SIG-M5 (cell line): ENCODE measurements at regions not wholly inside any gene's neighbourhood (a gene's known extent, or its start where the extent isn't known, plus 50 kb on each side); places are given as distances from the start of the nearest gene placed in this dataset.
"Not testable (repeated sequence)": the region's sequence is repeated elsewhere in the genome, so short reads cannot be mapped to it uniquely, and the experiment has no call there.

Experiments
- DNase-seq: peaks from one replicate; lab custom pipeline; 2025; lab: John Stamatoyannopoulos, UW

DNA sequence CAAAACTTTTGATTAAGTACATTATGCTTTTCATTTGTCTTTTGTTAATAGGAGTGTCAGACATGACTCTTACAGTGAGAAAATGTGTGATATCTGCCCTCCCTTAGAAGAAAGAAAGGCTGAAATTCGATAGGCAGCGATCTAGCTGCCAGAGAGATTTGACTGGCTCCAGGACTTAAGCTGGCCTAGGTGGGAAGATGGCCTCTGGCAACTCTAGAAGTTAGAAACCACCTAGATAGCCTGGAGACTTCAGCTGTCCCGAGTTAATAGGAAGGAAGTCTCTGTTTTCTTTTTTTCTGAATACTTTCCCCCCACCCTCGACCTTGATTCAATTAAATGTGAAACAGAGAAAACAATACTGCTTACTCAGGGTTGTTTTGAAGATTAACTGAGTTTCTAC is 1194.7 kb upstream of the CRIM1 start:
- no peak for DNase-seq

GRCh38 chr2:35125871-35126270 is 1229.7 kb upstream of the CRIM1 start:
- no peak for DNase-seq

- DNase-seq: no peak
These were observed 1230.3 kb upstream of the CRIM1 start for GRCh38 chr2:35125278-35125677.

- no peak for DNase-seq
These were observed 1239.4 kb upstream of the CRIM1 start for GRCh38 chr2:35116151-35116550.

- no peak for DNase-seq
These were observed 1240.8 kb upstream of the CRIM1 start for GRCh38 chr2:35114765-35115164.

- not testable (repeated sequence) for DNase-seq
These were observed 1243.2 kb upstream of the CRIM1 start for GRCh38 chr2:35112367-35112766.

DNA sequence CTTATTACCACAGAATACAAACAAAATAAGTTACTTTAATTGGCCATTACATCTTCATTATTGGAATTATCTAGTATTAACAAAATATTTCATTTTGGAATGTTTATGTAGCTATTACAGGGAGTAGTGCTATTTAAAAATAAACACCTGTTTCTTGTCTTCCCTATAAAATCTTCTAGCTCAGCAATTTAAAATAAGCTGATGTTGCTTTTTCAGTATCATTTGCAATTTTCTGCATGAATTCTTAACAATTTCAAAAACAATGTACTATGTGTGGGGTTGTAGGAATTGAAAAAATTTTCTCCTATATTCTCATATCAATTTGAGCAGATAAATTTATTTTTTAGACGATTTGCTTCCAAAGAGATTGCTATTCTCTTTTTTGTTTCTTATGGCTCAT is 1251.3 kb upstream of the CRIM1 start:
- DNase-seq: no peak

- DNase-seq: no peak
These were observed 1256.2 kb upstream of the CRIM1 start for GRCh38 chr2:35099342-35099741.

- DNase-seq: no peak
These were observed 1273.5 kb upstream of the CRIM1 start for GRCh38 chr2:35082072-35082471.

GRCh38 chr2:35081622-35082015 is 1274.0 kb upstream of the CRIM1 start:
- DNase-seq: no peak

DNA sequence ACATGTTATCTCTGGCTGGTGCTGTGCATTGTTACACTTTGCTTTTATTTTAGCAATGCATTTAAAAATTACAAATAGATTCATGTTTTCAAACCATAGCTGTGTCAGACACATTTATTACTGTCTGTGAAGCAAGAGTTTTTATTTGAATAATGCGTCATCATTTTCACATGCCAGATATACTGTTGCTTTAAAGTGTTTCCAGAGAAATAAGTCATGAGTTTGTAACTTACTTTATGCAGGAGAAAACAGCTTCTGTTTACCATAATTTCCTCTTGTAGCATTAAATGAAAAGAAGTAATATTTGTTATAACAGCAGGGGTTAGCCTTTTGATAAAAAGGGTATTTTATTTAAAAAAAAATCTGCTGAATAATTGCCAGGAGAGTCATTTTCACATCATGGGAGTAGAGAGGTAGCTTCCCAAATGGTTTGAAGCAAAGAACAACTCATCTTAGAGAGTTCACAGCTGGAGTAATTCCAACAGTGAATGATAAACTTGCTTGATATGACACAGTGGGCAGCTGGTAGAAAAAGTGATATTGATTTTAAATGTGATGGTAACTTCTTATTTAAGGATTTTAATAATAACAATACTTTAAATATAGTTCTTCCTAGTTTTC is 1274.5 kb upstream of the CRIM1 start:
- DNase-seq: no peak

DNA sequence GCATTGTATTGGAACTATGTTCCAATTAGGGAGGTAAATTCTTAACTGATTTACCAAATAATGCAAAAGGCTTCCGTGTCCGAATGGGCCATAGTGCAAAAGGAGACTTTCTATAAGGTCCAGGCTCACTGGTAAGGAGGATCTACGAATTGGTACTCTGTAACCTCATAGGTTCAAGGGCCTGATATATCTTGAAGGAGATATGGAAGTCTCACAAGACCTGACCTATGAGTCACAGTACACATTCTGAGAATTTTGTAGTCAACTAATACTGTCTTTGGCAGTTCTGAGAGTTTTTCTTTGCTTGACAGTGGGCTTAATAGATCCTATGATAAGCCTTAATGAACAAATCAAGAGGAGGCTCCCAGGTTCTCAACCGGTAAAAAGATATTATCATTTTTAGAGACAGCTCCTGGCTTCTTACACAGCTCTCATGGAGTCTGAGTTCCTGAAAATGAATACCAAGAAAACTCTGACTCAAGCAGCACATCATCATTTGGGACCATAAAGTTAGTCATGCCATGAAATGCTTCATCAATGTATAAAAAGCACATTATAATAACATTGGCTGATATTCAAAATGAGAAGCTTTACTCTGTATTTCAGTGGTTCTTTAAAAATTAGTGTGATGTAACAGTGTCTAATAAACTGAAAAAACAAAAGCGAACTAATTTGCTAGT is 1275.2 kb upstream of the CRIM1 start:
- no peak for DNase-seq

GRCh38 chr2:35067420-35067819 is 1288.2 kb upstream of the CRIM1 start:
- DNase-seq: no peak

DNA sequence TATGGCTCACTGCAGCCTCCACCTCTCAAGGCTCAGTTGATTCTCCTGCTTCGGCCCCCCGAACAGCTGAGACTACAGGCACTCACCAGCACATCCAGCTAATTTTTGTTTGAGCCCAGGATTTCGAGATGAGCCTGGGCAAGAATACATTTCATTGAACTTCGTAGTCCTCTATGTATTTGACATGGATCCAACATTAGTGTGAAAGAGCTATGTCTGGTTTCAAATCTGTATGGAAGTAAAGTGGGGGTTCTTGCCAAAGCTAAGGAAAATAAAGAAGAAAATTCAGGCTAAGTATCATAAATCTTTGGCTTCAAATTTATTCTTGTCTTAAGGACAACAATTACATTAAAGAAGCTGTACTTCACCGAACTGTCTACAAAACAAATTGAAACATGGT is 1291.7 kb upstream of the CRIM1 start:
- DNase-seq: no peak

DNA sequence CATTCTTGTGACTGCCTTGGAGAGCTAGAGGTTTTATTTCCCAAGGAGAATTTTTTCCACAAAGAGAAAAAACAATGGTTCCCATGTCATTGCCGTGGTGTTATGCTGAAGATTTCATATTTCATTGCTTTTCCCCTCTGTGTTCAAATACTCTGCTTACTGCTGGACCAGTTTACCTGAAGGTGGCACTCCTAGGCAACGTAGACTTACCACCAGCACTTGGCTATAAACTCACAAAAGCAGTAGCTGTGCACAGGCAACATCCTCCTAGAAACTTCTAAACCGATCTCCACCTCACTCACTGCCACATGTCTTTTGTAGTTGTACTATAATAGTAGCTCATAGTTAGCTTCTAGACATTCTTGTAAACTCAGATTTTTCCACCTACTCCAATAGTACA is 1319.7 kb upstream of the CRIM1 start:
- no peak for DNase-seq

DNA sequence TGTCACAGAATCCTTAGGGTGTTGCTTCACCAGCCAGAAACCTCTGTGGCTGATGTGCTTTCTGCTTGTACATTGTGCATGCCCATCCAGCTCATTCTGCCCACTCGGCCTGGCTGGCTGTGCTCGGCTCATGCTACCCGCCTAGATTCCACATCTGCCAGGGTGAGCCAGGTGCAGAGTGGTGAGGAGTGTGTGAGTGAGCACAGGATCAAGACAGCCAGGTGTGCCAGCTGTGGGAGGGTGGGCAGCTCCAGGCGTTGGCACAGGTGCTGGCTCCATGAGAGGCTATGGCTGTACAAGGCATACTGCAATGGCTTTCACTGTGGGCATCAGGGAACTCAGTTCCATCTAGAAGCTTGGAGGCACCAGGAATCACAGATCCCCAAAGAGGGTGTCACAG is 1321.8 kb upstream of the CRIM1 start:
- DNase-seq: no peak

- DNase-seq: no peak
These were observed 1332.0 kb upstream of the CRIM1 start for GRCh38 chr2:35023545-35023944.

DNA sequence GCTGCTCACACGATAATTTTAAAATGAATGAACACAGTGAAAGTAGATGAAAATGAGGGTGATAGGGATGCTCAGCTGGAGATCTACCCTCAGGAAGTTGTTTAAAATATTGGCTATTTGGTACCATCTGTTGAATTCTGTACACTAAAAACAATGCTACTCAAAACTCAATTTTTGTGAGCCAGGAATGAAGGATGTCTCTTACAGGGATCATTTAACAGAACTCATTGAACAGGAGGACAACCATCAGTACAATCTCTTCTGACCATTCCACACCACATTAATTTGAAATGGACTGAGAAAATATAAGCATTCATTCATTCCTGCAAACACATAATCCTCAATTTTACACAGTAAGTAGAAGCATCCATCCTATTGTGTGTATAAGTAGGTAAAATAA is 1355.1 kb upstream of the CRIM1 start:
- DNase-seq: no peak

DNA sequence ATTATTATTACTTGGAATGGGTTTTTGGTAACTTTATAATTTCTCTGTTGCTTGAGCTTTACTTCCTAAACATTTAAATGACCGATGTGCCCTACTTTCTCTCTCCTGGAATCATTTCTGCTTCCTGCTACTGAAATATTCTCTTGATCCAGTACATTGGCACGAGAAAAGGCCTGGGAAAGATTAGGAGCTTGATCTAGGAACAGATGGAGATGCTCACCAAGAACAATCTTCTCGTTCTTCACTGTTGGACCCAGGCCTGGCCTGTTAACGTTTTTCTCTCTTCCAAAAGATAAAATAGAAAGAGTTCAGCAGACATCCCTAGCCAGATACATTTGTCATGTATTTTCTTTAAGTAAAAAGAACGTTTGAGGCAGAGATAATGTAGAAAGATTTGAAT is 1356.8 kb upstream of the CRIM1 start:
- DNase-seq: no peak

- DNase-seq: no peak
These were observed 1357.8 kb upstream of the CRIM1 start for GRCh38 chr2:34997779-34998178.

DNA sequence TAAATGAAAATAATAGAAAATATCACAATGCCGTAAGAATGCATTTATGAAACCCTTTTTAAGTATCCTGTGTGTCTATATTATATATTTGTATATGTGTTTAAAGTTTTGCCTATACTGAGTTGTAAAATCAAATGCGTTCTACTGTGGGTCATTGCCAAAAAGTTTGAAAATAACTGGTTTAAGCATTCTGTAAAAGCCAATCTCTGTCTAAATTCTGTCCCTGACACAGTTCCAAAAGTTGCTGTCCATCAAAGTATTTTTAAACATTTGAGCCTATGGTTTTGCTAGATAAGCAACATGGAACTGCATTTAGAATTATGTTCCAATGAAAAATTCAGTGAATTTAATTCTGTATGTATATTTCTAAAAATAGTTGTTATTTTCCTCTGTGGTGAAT is 1360.4 kb upstream of the CRIM1 start:
- no peak for DNase-seq

- no peak for DNase-seq
These were observed 1363.9 kb upstream of the CRIM1 start for GRCh38 chr2:34991508-34992274.

DNA sequence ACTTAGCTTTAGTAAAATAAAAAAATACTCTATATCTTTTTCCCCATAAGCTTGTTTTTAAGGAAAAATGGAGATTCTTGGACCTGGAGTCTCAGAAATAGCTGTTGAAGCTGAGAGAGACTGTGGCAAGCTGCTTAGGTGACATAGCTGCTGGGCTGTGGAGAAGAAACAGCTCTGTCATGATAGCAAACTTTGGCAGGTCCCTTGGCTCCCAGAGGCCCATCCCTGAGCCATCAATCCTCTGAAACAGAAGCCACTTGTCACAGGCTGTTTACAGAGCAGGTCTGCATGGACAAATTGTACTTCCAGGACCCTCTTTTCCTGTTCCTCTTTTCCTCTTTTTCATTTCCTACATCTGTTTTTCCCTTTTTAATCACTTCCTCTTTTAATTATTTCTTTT is 1370.1 kb upstream of the CRIM1 start:
- DNase-seq: no peak
